NK-92 treated with Interleukin-12 subunit alpha and Interleukin-12 subunit beta, amount 100 ng/mL, for 24 hours (cell line): ENCODE measurements at regions not wholly inside any gene's neighbourhood (a gene's known extent, or its start where the extent isn't known, plus 50 kb on each side); places are given as distances from the start of the nearest gene placed in this dataset.

Source experiments
- DNase-seq: peaks from one replicate; lab custom pipeline; 2025; lab: John Stamatoyannopoulos, UW

GRCh38 chr21:16642353-16642752, 870.5 kb upstream of the CXADR start:
- no peak for DNase-seq

- no peak for DNase-seq
Observed at GRCh38 chr21:16644685-16645084, 868.2 kb upstream of the CXADR start.

- no peak for DNase-seq
Observed at GRCh38 chr21:16650714-16651366, 862.0 kb upstream of the CXADR start.

- no peak for DNase-seq
Observed at GRCh38 chr21:16651956-16652355, 860.9 kb upstream of the CXADR start.

GRCh38 chr21:16663436-16663835, 849.4 kb upstream of the CXADR start:
- DNase-seq, result no peak

- DNase-seq, result no peak
Observed at GRCh38 chr21:16667395-16667794, 845.4 kb upstream of the CXADR start.

- no peak for DNase-seq
Observed at GRCh38 chr21:16674949-16675348, 837.9 kb upstream of the CXADR start.

GRCh38 chr21:16676391-16676790, 836.5 kb upstream of the CXADR start:
- no peak for DNase-seq

- no peak for DNase-seq
Observed at GRCh38 chr21:16678429-16679160, 834.2 kb upstream of the CXADR start.

- DNase-seq, result no peak
Observed at GRCh38 chr21:16695074-16695473, 817.8 kb upstream of the CXADR start.

- DNase-seq, result no peak
Observed at GRCh38 chr21:16707274-16707673, 805.6 kb upstream of the CXADR start.

GRCh38 chr21:16708101-16708835, 804.6 kb upstream of the CXADR start:
- DNase-seq, result no peak

- no peak for DNase-seq
Observed at GRCh38 chr21:16709866-16710550, 802.8 kb upstream of the CXADR start.

- DNase-seq, result no peak
Observed at GRCh38 chr21:16711757-16712156, 801.1 kb upstream of the CXADR start.

- DNase-seq, result no peak
Observed at GRCh38 chr21:16713331-16714117, 799.3 kb upstream of the CXADR start.

- no peak for DNase-seq
Observed at GRCh38 chr21:16740511-16740910, 772.3 kb upstream of the CXADR start.

GRCh38 chr21:16741141-16741665, 771.6 kb upstream of the CXADR start:
- DNase-seq, result no peak

GRCh38 chr21:16742131-16742641, 770.7 kb upstream of the CXADR start:
- no peak for DNase-seq

- DNase-seq, result no peak
Observed at GRCh38 chr21:16742741-16743140, 770.1 kb upstream of the CXADR start.

- DNase-seq, result no peak
Observed at GRCh38 chr21:16743317-16743716, 769.5 kb upstream of the CXADR start.

GRCh38 chr21:16750926-16751325, 761.9 kb upstream of the CXADR start:
- DNase-seq, result no peak
